ENCODE measurements at regions not wholly inside any gene's neighbourhood (a gene's known extent, or its start where the extent isn't known, plus 50 kb on each side); places are given as distances from the start of the nearest gene placed in this dataset.

DNA sequence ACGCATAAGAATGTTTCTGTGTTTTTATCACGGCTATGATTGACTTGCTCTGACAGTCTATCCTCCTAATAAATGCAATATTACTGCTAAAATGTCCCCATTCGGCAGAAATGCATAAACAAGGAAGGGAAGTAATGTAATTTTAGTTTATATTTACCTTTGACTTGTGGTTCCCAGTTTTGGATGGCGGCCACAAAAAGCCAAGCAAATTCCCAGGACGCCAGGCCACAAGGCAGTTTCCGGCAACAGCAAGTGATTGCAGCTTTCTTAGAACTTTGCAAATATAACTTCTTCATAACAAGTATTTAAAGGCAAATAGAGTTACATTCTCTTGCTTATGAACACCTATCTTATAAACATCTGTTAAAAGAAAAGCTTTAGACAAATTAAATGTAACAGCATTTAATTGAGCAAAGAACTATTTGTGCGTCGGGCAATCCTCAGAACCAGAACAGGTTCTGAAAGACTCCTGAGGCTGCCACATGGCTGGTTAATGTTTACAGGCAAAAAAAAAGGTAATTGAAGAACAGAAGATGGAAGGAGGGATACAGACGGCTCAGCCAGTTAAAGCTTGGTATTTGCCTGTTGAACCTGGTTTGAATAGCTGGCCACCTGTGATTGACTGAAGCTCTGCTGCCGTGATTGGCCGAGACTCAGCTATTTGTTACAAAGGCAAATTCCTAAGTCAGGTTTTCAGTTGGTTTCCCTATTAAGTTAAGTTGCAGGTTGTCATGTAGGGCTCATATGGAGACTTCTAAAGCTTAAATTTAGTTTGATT is 80.8 kb downstream of the C21orf91 start:
- Histone ChIP-seq H3K4me3 (no peak overlapping the region), H3K9me2 (ENCODE audit: insufficient read depth) (no peaks in the 10 kb centered on the region), H3K9me3 (ENCODE audit: low read depth) (no peaks in the 10 kb centered on the region), H2AFZ (no peak overlapping the region), H3F3A (ENCODE audit: insufficient read depth) (no peaks in the 10 kb centered on the region), H3K36me3 (ENCODE audit: low read depth) (no peaks in the 10 kb centered on the region), H3K9ac (no peak overlapping the region), H3K79me2 (ENCODE audit: insufficient read depth) (no peaks in the 10 kb centered on the region), H3K4me2 (ENCODE audit: unreplicated experiment) (no peak overlapping the region), H3K4me1 (ENCODE audit: insufficient read depth) (no peaks in the 10 kb centered on the region), H3K27me3 (replicated peaks; ENCODE audit: insufficient read depth) (no peaks in the 10 kb centered on the region), H3K27ac (no peak overlapping the region), H4K20me1 (ENCODE audit: insufficient read depth) (no peaks in the 10 kb centered on the region)
- no peak for DNase-seq
- 48 to 58% methylated on average over 11 of the region's 11 CpGs for WGBS, 2 experiments (ENCODE audit: low coverage in 1 of 2, low lambda C conversion rate in 2 of 2, missing lambda C conversion rate in 2 of 2)
- in situ Hi-C loops (cut with MboI), result no loop called here
- TF ChIP-seq EZH2phosphoT487 (IDR thresholded peaks at IDR 0.05; ENCODE audit: insufficient read depth, low read depth) (no peak), EZH2 (IDR thresholded peaks at IDR 0.05; ENCODE audit: insufficient read depth, poor library complexity, severe bottlenecking) (no peak)

DNA sequence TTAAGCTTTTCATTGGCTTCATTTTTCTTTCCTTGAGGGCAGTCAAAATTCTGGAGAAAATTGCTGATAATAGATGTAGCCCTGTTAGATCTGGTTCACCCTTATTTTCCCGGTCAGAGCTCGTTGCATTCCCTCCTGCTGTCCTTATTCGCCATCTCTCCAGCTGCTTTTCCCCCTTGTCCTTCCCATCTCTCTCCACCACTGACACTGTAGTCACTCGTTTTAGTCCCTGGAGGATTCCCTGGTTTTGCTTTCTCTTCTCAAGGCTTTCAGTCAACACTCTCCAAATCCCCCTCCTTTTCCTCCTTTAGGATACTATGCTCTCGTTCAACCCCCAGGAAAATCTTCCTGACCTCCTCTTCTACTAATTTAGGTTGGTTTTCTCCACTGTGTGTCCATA is 83.1 kb downstream of the C21orf91 start:
- H3K4me3 ChIP-seq, result no peak overlapping the region
- in situ Hi-C loops (cut with MboI), result no loop called here
- WGBS, 2 experiments (ENCODE audit: low coverage in 1 of 2, low lambda C conversion rate in 2 of 2, missing lambda C conversion rate in 2 of 2), result 33 to 40% methylated on average over 5 of the region's 5 CpGs

DNA sequence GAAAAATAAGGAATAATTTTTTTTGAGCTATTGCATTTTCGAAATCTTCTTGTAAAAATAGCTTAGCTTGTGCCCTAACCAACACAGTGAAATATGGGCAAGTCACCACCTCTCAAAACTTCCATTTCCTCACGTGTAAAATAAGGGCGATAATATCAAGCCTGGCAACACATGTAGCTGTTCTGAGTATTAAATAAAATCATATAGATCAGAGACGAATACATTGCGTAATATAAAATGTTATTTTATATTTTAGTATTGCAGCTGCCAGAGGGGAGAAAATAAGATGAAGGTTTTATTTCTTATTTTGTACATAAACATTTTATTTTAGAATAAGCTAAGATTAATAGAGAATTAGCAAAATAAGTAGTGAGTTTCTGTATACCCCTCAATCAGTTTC is 85.9 kb downstream of the C21orf91 start:
- Histone ChIP-seq H3K4me3 (no peak overlapping the region), H3K9ac (no peak overlapping the region), H2AFZ (no peak overlapping the region), H3K4me1 (ENCODE audit: insufficient read depth) (no peaks in the 10 kb centered on the region), H3K79me2 (ENCODE audit: insufficient read depth) (no peaks in the 10 kb centered on the region), H3K36me3 (ENCODE audit: low read depth) (no peaks in the 10 kb centered on the region), H3K27me3 (replicated peaks; ENCODE audit: insufficient read depth) (no peaks in the 10 kb centered on the region), H3K9me3 (ENCODE audit: low read depth) (no peaks in the 10 kb centered on the region), H3F3A (ENCODE audit: insufficient read depth) (no peaks in the 10 kb centered on the region), H3K27ac (no peak overlapping the region), H4K20me1 (ENCODE audit: insufficient read depth) (no peaks in the 10 kb centered on the region), H3K4me2 (ENCODE audit: unreplicated experiment) (no peak overlapping the region), H3K9me2 (ENCODE audit: insufficient read depth) (no peaks in the 10 kb centered on the region)
- no peak for DNase-seq
- TF ChIP-seq EZH2phosphoT487 (IDR thresholded peaks at IDR 0.05; ENCODE audit: insufficient read depth, low read depth) (no peak), EZH2 (IDR thresholded peaks at IDR 0.05; ENCODE audit: insufficient read depth, poor library complexity, severe bottlenecking) (no peak)
- in situ Hi-C loops (cut with MboI), result no loop called here
- 28 to 32% methylated on average over 5 of the region's 5 CpGs for WGBS, 2 experiments (ENCODE audit: low coverage in 1 of 2, low lambda C conversion rate in 2 of 2, missing lambda C conversion rate in 2 of 2)

More for the DNA sequence above, 83.1 kb downstream of the C21orf91 start:
- Histone ChIP-seq H3K27me3 (replicated peaks; ENCODE audit: insufficient read depth) (no peaks in the 10 kb centered on the region), H3K27ac (no peak overlapping the region), H3K9me2 (ENCODE audit: insufficient read depth) (no peaks in the 10 kb centered on the region), H3K79me2 (ENCODE audit: insufficient read depth) (no peaks in the 10 kb centered on the region), H3K9me3 (ENCODE audit: low read depth) (no peaks in the 10 kb centered on the region), H4K20me1 (ENCODE audit: insufficient read depth) (no peaks in the 10 kb centered on the region), H3F3A (ENCODE audit: insufficient read depth) (no peaks in the 10 kb centered on the region), H2AFZ (no peak overlapping the region), H3K4me1 (ENCODE audit: insufficient read depth) (no peaks in the 10 kb centered on the region), H3K9ac (no peak overlapping the region), H3K36me3 (ENCODE audit: low read depth) (no peaks in the 10 kb centered on the region), H3K4me2 (ENCODE audit: unreplicated experiment) (no peak overlapping the region)
- DNase-seq, result no peak
- TF ChIP-seq EZH2phosphoT487 (IDR thresholded peaks at IDR 0.05; ENCODE audit: insufficient read depth, low read depth) (no peak), EZH2 (IDR thresholded peaks at IDR 0.05; ENCODE audit: insufficient read depth, poor library complexity, severe bottlenecking) (no peak)

DNA sequence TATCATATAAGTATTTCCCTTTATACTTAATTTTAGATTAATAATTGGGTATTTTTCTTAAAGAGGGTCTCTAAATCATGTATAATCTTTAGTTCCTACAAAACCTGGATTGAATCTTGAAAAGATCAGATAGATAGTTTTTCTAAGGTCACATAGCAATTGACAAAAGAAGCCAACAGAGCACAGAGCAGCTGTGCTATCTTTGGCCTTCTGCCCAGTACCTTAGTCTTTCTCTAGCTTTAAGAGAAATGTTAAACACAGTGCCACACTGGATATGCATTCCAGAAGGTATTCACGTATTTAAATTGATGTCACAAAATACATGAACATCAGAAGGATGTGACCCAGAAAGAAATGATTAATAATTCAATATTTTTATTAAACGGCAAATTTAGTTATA is 86.8 kb downstream of the C21orf91 start:
- in situ Hi-C loops (cut with MboI), result no loop called here
- H3K36me3 ChIP-seq (ENCODE audit: low read depth), result no peaks in the 10 kb centered on the region
- H3K4me1 ChIP-seq (ENCODE audit: insufficient read depth), result no peaks in the 10 kb centered on the region
- H3K4me2 ChIP-seq (ENCODE audit: unreplicated experiment), result no peak overlapping the region
- H3F3A ChIP-seq (ENCODE audit: insufficient read depth), result no peaks in the 10 kb centered on the region
- TF ChIP-seq EZH2 (IDR thresholded peaks at IDR 0.05; ENCODE audit: insufficient read depth, poor library complexity, severe bottlenecking), result no peak
- no peak for TF ChIP-seq EZH2phosphoT487 (IDR thresholded peaks at IDR 0.05; ENCODE audit: insufficient read depth, low read depth)
- H3K27ac ChIP-seq, result no peak overlapping the region
- H2AFZ ChIP-seq, result no peak overlapping the region
- H3K79me2 ChIP-seq (ENCODE audit: insufficient read depth), result no peaks in the 10 kb centered on the region
- H3K4me3 ChIP-seq, result no peak overlapping the region
- no peaks in the 10 kb centered on the region for H3K9me3 ChIP-seq (ENCODE audit: low read depth)
- WGBS, 2 experiments (ENCODE audit: low coverage in 1 of 2, low lambda C conversion rate in 2 of 2, missing lambda C conversion rate in 2 of 2), result 24 to 28% methylated on average over 2 of the region's 2 CpGs
- no peak overlapping the region for H3K9ac ChIP-seq
- no peaks in the 10 kb centered on the region for H3K9me2 ChIP-seq (ENCODE audit: insufficient read depth)
- no peaks in the 10 kb centered on the region for H4K20me1 ChIP-seq (ENCODE audit: insufficient read depth)
- no peak for DNase-seq
- H3K27me3 ChIP-seq (replicated peaks; ENCODE audit: insufficient read depth), result no peaks in the 10 kb centered on the region

All from GM23248 (cell line).